HepG2 (cell line): ENCODE measurements at regions not wholly inside any gene's neighbourhood (a gene's known extent, or its start where the extent isn't known, plus 50 kb on each side); places are given as distances from the start of the nearest gene placed in this dataset.

Experiments used
- ATAC-seq: fragments of 200-7000 bp; cut with Tn5 transposase; 3 replicates; pipeline ENCODE4 v1.9.1; 2020; ENCODE audit warnings: mild to moderate bottlenecking, moderate library complexity
- BruUV-seq: library from RNA; stranded (reverse); fragments of 400-500 nt; replicated peaks from 2 replicates; lab custom pipeline; 2021; lab: Mats Ljungman, UMichigan
- CTCF ChIA-PET: fragments of 300-600 bp; formaldehyde crosslinking; extraction: SDS; loops from one replicate; lab custom pipeline; 2021; ENCODE audit warnings: low total read pairs, inconsistent platforms, low intra/inter-chr PET ratio; lab: Yijun Ruan, JAX
- POLR2A ChIA-PET: fragments of 350-600 bp; sonication (Branson Sonifier 250); formaldehyde crosslinking; loops from one replicate; lab custom pipeline; 2020; ENCODE audit warnings: antibody characterized with exemption, inconsistent platforms; lab: Yijun Ruan, JAX
- DNase-seq: peaks from one replicate; pipeline ENCODE4 v3.0.0-alpha.2; 2015; ENCODE audit warnings: low spot score
- FAIRE-seq: peaks from 3 replicates; lab custom pipeline; 2011; peaks lifted over from hg19 to GRCh38; lab: Jason Lieb, UNC
- H2AFZ ChIP-seq: one replicate; pipeline ENCODE4 v1.6.1; 2011; ENCODE audit warnings: low read length, inconsistent platforms
- H3K27ac ChIP-seq: fragments of 300-600 bp; 3 replicates; pipeline ENCODE4 v1.8.0; 2011; ENCODE audit warnings: mixed run types, mild to moderate bottlenecking, mixed read lengths, low read length, inconsistent platforms; ENCODE audit not compliant: insufficient read depth; ENCODE audit errors: extremely low read length
- H3K27me3 ChIP-seq, 2 experiments: fragments of 200-600 bp in 1 of 2; 2 replicates in 1 of 2; 3 replicates in 1 of 2; pipeline versions ENCODE4 v1.6.0 to v1.8.0; 2011; ENCODE audit warnings: low read length in 2 of 2, mild to moderate bottlenecking in 2 of 2, moderate library complexity in 2 of 2, inconsistent platforms in 1 of 2; ENCODE audit not compliant: insufficient read depth in 2 of 2, control insufficient read depth in 1 of 2
- H3K36me3 ChIP-seq, 2 experiments: fragments of 200-600 bp in 1 of 2; replicated peaks in 1 of 2; 2 replicates in 1 of 2; 3 replicates in 1 of 2; pipeline versions ENCODE4 v1.5.1 to v1.8.0; 2011; ENCODE audit warnings: low read length in 2 of 2, inconsistent platforms in 1 of 2; ENCODE audit not compliant: insufficient read depth in 2 of 2, control insufficient read depth in 1 of 2
- H3K4me1 ChIP-seq: 2 replicates; pipeline ENCODE4 v1.5.1; 2012; ENCODE audit warnings: low read length, inconsistent platforms; ENCODE audit not compliant: insufficient read depth
- H3K4me2 ChIP-seq: 2 replicates; pipeline ENCODE4 v1.6.0; 2011; ENCODE audit warnings: low read depth, low read length, inconsistent platforms
- H3K4me3 ChIP-seq, 3 experiments: fragments of 200-600 bp in 1 of 3; sonication (generic), shearing (Covaris generic) in 1 of 3; replicated peaks in 1 of 3; 2 replicates each; pipeline ENCODE4 v1.5.1; 2011 to 2016; ENCODE audit warnings: low read length in 3 of 3, inconsistent platforms in 2 of 3, low read depth in 2 of 3, mild to moderate bottlenecking in 2 of 3, control low read depth in 1 of 3, mixed read lengths in 1 of 3; ENCODE audit not compliant: insufficient read depth in 1 of 3
- H3K79me2 ChIP-seq: one replicate; pipeline ENCODE4 v1.6.1; 2011; ENCODE audit warnings: low read length, inconsistent platforms; ENCODE audit not compliant: insufficient read depth
- H3K9ac ChIP-seq: 2 replicates; pipeline ENCODE4 v1.6.0; 2011; ENCODE audit warnings: mild to moderate bottlenecking, low read depth, low read length, inconsistent platforms; ENCODE audit not compliant: insufficient read depth
- H3K9me3 ChIP-seq: 2 replicates; pipeline ENCODE4 v1.5.1; 2012; ENCODE audit warnings: mild to moderate bottlenecking, low read length
- H4K20me1 ChIP-seq: 2 replicates; pipeline ENCODE4 v1.6.0; 2011; ENCODE audit warnings: inconsistent platforms, mild to moderate bottlenecking, low read length, moderate library complexity; ENCODE audit not compliant: insufficient read depth
- ARNTL ChIP-seq: sonication (generic); formaldehyde crosslinking; IDR thresholded peaks from 2 replicates; pipeline ENCODE4 v1.4.0; 2020; ENCODE audit warnings: mild to moderate bottlenecking, missing genetic modification reagents
- BCL6 ChIP-seq: IDR thresholded peaks from 2 replicates; pipeline ENCODE4 v1.6.1; 2016; ENCODE audit warnings: missing genetic modification reagents, missing compliant biosample characterization
- FOXK1 ChIP-seq: sonication (generic); formaldehyde crosslinking; IDR thresholded peaks from 2 replicates; pipeline ENCODE4 v1.4.0; 2020; ENCODE audit warnings: low read depth, missing genetic modification reagents, borderline replicate concordance
- FOXM1 ChIP-seq: sonication (generic); formaldehyde crosslinking; IDR thresholded peaks from 2 replicates; pipeline ENCODE4 v1.5.0; 2020; ENCODE audit warnings: missing genetic modification reagents
- GTF2F1 ChIP-seq: fragments of 150-350 bp; IDR thresholded peaks from 2 replicates; pipeline ENCODE4 v1.6.1; 2014; ENCODE audit warnings: low read length
- KDM3A ChIP-seq: IDR thresholded peaks from 2 replicates; pipeline ENCODE4 v1.6.1; 2018; ENCODE audit warnings: low read depth, missing compliant biosample characterization
- RFXAP ChIP-seq: sonication (generic); formaldehyde crosslinking; IDR thresholded peaks from 2 replicates; pipeline ENCODE4 v1.4.0; 2020; ENCODE audit warnings: missing genetic modification reagents, borderline replicate concordance
- SKI ChIP-seq: fragments of 450-650 bp; IDR thresholded peaks from one replicate; pipeline ENCODE4 v1.6.1; 2018; ENCODE audit warnings: mild to moderate bottlenecking; ENCODE audit not compliant: partially characterized antibody
- TCF12 ChIP-seq, 2 experiments: fragments of 450-650 bp in 1 of 2; sonication (generic) in 1 of 2; formaldehyde crosslinking in 1 of 2; IDR thresholded peaks; 2 replicates each; pipeline versions ENCODE4 v1.6.1 to v1.8.0; 2017 to 2022; ENCODE audit warnings: antibody characterized with exemption in 1 of 2, mild to moderate bottlenecking in 1 of 2, missing genetic modification reagents in 1 of 2, moderate library complexity in 1 of 2
- ZBTB20 ChIP-seq: sonication (generic); formaldehyde crosslinking; IDR thresholded peaks from 2 replicates; pipeline ENCODE4 v1.8.1; 2023; ENCODE audit warnings: missing genetic modification reagents, low read depth, mild to moderate bottlenecking, borderline replicate concordance
- ZNF543 ChIP-seq: sonication (generic); formaldehyde crosslinking; IDR thresholded peaks from 2 replicates; pipeline ENCODE4 v1.4.0; 2020; ENCODE audit warnings: mild to moderate bottlenecking, missing genetic modification reagents
- ZNF713 ChIP-seq: sonication (generic); formaldehyde crosslinking; IDR thresholded peaks from 2 replicates; pipeline ENCODE4 v1.4.0; 2020; ENCODE audit warnings: mild to moderate bottlenecking, missing genetic modification reagents
- ZNF841 ChIP-seq: sonication (generic); formaldehyde crosslinking; IDR thresholded peaks from 2 replicates; pipeline ENCODE4 v1.8.1; 2023; ENCODE audit warnings: missing genetic modification reagents, borderline replicate concordance
- ZSCAN20 ChIP-seq: sonication (generic); formaldehyde crosslinking; IDR thresholded peaks from 2 replicates; pipeline ENCODE4 v1.4.0; 2020; ENCODE audit warnings: missing genetic modification reagents, mild to moderate bottlenecking, borderline replicate concordance
- WGBS: methylation state at CpG from one replicate; pipeline ENCODE4 v1.1.6; 2017; ENCODE audit warnings: low lambda C conversion rate; 5-methylcytosine and 5-hydroxymethylcytosine counted together
- in situ Hi-C: cut with HindIII; loops from 2 replicates; pipeline ENCODE4 v1.10.0; 2017; ENCODE audit warnings: low pct_unique_long_range_greater_than_20kb; ENCODE audit not compliant: extremely low pct_ligation_motif_present
- intact Hi-C: fragments of 100-400 bp; cut with micrococcal nuclease; formaldehyde crosslinking; loops from one replicate; pipeline ENCODE4 v1.10.0; 2022; ENCODE audit not compliant: unreplicated experiment

GRCh38 chr11:88042647-88043046 lies 132.6 kb downstream of the RAB38 start:
- DNase-seq: no peak
- Histone ChIP-seq H3K27me3 (no peaks in the 10 kb centered on the region; a peak in 1 of 5 replicates), H3K4me2 (no peak overlapping the region), H3K4me3 (no peak overlapping the region), H3K9ac (no peak overlapping the region), H3K79me2 (no peaks in the 10 kb centered on the region), H4K20me1 (no peaks in the 10 kb centered on the region), H3K4me1 (no peaks in the 10 kb centered on the region), H3K27ac (no peak overlapping the region), H2AFZ (no peak overlapping the region), H3K36me3 (no peaks in the 10 kb centered on the region), H3K9me3 (no peaks in the 10 kb centered on the region)
- ChIA-PET POLR2A (no interaction called here), CTCF (no interaction called here)
- TF ChIP-seq ZNF841 (CRISPR knock-in tag): no peak
- TF ChIP-seq FOXM1: no peak
- no peak for TF ChIP-seq ZBTB20 (CRISPR knock-in tag)
- TF ChIP-seq TCF12 (IDR thresholded peaks at IDR 0.05): no peak
- no peak for TF ChIP-seq TCF12 (CRISPR knock-in tag; IDR thresholded peaks at IDR 0.05)
- no peak for TF ChIP-seq BCL6 (CRISPR knock-in tag)
- TF ChIP-seq ZNF543 (CRISPR knock-in tag): no peak
- no peak for TF ChIP-seq RFXAP (CRISPR knock-in tag)
- no peak for TF ChIP-seq KDM3A
- in situ Hi-C loops: no loop called here
- no TSS peak for BruUV-seq
- no peak for FAIRE-seq
- intact Hi-C loops: no loop called here
- WGBS: 0% methylated on average over 1 of the region's 1 CpG
- no peak for ATAC-seq

DNA sequence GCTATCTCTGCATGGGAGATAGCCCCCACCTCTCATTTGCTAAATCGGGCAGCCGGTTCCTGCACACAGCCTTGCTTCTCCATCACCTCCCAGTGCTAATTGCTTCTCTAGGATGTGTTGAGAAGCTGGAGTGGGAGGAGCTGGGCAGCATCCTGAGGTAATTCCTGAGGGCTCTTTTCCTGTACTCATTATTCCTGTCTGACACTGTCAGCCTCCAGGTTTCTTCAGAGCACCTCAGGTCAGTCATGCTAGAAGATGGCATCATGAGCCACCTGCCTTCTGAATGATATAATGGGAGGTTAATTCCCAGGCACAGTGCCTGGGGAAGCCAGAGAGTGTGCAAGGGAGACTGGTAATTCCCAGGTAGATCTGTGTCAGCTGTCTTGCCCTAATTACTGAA lies 133.0 kb downstream of the RAB38 start:
- Histone ChIP-seq H3K9ac (no peak overlapping the region), H3K27me3 (no peaks in the 10 kb centered on the region; a peak in 1 of 5 replicates), H4K20me1 (no peaks in the 10 kb centered on the region), H3K36me3 (no peaks in the 10 kb centered on the region), H3K27ac (no peak overlapping the region), H3K4me3 (no peak overlapping the region), H3K79me2 (no peaks in the 10 kb centered on the region), H3K4me2 (no peak overlapping the region), H3K9me3 (no peaks in the 10 kb centered on the region), H2AFZ (no peak overlapping the region), H3K4me1 (no peaks in the 10 kb centered on the region)
- no peak for FAIRE-seq
- ChIA-PET CTCF (no interaction called here), POLR2A (no interaction called here)
- ATAC-seq: no peak
- 0% methylated on average over 2 of the region's 2 CpGs for WGBS
- in situ Hi-C loops (no loop called here), intact Hi-C loops (no loop called here)
- no peak for DNase-seq
- no TSS peak for BruUV-seq
- TF ChIP-seq FOXK1 (CRISPR knock-in tag) (no peak), GTF2F1 (no peak), ZSCAN20 (CRISPR knock-in tag) (no peak), SKI (no peak), ZNF713 (CRISPR knock-in tag) (no peak), ARNTL (CRISPR knock-in tag) (no peak)
